HG02642 (cell line): ENCODE measurements at regions not wholly inside any gene's neighbourhood (a gene's known extent, or its start where the extent isn't known, plus 50 kb on each side); places are given as distances from the start of the nearest gene placed in this dataset.
"Not testable (repeated sequence)": the region's sequence is repeated elsewhere in the genome, so short reads cannot be mapped to it uniquely, and the experiment has no call there.

ENCODE experiments used
- ATAC-seq: cut with Tn5 transposase; IDR thresholded peaks from one replicate; pipeline ENCODE4 v1.9.1; 2021; ENCODE audit warnings: mild to moderate bottlenecking; ENCODE audit not compliant: unreplicated experiment, poor library complexity

GRCh38 chr4:67333664-67334063 lies 211.6 kb downstream of the CENPC start:
- no peak for ATAC-seq

- ATAC-seq = peak; percentile 81
Measured at GRCh38 chr4:67332627-67333026, 212.7 kb downstream of the CENPC start.

- ATAC-seq = no peak
Measured at GRCh38 chr4:67328393-67328792, 216.9 kb downstream of the CENPC start.

DNA sequence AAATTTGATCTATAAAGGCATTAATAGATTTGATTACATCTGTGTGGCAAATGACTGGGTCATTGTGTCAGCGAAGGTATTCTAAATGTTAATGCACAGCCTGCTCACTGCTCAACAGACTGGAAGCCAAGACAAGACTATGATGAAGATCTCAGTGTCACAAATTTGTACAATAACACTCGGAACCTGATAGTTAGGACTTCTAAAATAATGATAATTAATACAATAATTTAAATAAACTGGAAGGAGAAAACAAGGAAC lies 217.4 kb downstream of the CENPC start:
- ATAC-seq = no peak

DNA sequence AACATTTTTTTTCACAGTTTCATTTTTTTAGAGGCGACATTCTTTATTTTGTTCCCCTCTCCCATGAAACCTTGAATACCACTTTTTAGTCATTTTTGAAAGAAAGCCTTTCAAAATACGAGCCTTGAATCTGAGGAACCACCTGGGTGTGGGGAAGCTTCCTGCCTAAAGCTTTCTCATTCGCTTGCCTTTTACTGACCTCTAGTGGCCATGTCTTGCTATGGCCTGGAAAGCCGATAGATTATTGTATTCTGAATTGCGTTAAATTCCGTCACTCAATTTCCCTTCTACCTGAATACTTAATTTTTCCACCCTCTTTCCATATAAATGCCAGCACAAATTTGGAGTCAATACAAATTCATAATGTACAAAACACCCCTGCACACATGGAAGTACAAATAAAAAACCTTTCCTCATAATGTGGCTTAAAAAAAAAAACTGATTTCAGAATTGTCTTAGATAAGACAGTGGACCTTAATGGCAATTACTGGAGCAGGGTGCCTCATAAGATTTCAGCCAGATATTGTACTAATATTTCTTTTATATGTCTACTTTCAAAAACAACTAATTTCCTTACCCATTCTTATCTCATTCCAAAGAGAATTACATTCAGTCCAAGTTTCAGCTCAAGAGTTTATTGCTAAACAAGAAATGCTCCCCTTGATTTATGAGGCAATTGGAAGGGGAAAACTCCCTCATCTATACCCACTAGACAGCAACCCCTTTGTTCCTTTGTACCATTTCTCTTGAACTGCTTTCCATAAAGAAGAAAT lies 217.9 kb downstream of the CENPC start:
- ATAC-seq = peak; percentile 95

DNA sequence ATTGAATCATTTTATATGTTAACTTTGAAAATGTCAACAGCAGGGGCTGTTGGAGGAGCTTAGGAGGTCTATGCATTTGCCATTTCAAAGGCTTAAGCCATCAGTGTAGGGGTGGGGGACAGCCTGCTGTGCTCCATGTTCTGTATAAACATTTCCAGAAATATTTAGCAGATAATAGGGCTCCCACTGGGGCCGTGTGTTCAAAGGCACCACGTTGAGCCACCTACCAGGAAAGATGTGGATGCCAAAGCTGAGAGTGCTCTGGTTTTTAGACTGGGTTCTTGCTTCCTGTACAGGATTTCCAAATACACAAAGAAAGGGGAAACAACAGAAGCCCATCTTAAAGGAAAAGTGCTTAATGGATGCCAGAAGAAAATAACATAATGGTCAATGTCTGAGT lies 219.5 kb downstream of the CENPC start:
- no peak for ATAC-seq

DNA sequence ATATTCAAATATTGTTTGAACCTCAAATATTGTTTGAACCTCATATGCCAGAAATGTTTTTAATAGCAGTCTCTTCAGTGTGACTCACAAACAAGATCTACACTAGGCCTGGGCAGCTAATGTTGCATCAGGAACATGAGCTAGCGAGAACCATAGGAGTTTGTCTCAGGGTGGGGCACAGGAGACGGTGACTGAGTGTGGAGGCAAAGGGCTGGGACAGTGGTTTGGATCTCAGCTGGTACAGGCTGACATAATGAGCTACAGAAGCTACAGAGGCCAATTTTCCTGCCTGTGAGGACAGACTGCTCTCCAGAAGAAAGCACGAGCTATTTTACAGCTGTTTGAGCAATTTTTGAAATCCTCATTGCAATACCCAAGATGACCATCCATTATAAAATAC lies 224.7 kb downstream of the CENPC start:
- no peak for ATAC-seq

- not testable (repeated sequence) for ATAC-seq
Measured at GRCh38 chr4:67319607-67320006, 225.7 kb downstream of the CENPC start.

- not testable (repeated sequence) for ATAC-seq
Measured at GRCh38 chr4:67300497-67301185, 244.7 kb downstream of the CENPC start.

DNA sequence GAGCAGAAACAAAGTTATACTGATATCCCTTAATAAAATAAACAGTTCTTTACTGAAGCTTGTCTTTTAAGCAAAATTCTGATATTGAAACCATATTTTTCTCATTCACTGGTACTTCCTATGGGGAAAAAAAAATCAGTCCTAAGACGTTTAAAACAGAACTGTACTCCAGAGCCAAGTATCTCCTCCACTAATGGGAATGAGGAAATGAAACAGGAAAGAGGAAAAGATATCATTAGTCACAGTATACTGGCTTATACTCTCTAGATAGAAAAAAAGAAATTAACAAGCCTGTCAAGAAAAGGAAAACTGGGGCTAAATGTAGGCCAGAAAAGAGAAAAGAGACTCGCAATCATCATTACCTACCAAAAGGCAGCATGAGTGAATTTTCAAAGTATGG lies 252.7 kb downstream of the CENPC start:
- no peak for ATAC-seq

DNA sequence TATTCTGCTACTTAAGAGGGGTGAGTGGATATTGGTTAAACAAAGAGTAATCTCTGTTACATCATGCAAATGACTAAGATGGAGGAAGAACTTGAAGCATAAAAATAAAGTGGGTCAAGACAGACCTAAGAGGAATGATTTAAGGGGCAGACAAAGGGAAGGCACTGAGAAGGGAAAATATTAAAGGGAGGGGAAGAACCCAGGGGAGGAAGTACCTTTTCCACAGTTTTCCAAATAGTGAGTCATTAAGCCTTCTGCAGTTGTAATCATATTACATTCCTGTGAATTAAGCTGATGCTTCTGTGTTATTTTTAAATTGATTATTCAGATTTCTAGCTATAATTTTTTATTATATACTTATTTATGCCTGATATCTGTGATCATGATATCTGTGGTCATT lies 253.3 kb downstream of the CENPC start:
- ATAC-seq = no peak

GRCh38 chr4:67291644-67292043 lies 253.7 kb downstream of the CENPC start:
- no peak for ATAC-seq

- no peak for ATAC-seq
Measured at GRCh38 chr4:67288964-67289363, 256.3 kb downstream of the CENPC start.

DNA sequence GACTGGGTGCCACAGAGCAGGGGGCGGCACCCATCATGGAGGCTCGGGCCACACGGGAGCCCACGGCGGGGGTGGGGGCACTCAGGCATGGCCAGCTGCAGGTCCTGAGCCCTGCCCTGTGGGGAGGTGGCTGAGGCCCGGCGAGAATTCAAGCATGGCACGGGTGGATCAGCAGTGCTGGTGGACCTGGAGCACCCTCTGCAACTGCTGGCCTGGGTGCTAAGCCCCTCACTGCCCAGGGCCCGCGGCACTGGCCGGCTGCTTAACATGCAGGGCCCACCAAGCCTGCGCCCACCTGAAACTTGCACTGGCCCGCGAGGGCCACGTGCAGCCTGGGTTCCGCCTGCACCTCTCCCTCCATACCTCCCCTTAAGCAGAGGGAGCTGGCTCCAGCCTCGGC lies 258.6 kb downstream of the CENPC start:
- no peak for ATAC-seq

GRCh38 chr4:67282749-67283148 lies 262.6 kb downstream of the CENPC start:
- ATAC-seq = no peak

- no peak for ATAC-seq
Measured at GRCh38 chr4:67275179-67275750, 270.0 kb downstream of the CENPC start.

DNA sequence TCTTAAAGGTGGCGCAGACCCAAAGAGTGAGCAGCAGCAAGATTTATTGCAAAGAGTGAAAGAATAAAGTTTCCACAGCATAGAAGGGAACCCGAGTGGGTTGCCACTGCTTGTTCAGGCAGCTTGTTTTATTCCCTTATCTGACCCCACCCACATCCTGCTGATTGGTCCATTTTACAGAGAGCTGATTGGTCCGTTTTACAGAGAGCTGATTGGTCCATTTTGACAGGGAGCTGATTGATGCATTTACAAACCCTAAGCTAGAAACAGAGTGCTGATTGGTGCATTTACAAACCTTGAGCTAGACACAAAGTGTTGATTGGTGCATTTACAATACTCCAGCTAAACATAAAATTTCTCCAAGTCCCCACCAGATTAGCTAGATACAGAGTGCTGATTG lies 270.6 kb downstream of the CENPC start:
- not testable (repeated sequence) for ATAC-seq

DNA sequence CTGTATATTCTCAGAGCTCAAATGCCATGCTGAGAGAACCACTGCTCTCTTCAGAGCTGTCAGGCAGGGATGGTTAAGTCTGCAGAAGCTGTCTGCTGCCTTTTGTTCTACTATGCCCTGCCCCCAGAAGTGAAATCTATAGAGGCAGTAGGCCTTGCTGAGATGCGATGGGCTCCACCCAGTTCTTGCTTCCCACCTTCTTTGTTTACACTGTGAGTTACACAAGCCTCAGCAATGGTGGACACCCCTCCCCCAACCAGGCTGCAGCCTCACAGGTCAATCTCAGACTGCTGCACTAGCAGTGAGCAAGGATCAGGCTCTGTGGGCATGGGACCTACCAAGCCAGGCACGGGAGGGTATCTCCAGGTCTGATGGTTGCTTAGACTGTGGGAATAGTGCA lies 271.6 kb downstream of the CENPC start:
- ATAC-seq = no peak

GRCh38 chr4:67261971-67262370 lies 283.3 kb downstream of the CENPC start:
- ATAC-seq = no peak

DNA sequence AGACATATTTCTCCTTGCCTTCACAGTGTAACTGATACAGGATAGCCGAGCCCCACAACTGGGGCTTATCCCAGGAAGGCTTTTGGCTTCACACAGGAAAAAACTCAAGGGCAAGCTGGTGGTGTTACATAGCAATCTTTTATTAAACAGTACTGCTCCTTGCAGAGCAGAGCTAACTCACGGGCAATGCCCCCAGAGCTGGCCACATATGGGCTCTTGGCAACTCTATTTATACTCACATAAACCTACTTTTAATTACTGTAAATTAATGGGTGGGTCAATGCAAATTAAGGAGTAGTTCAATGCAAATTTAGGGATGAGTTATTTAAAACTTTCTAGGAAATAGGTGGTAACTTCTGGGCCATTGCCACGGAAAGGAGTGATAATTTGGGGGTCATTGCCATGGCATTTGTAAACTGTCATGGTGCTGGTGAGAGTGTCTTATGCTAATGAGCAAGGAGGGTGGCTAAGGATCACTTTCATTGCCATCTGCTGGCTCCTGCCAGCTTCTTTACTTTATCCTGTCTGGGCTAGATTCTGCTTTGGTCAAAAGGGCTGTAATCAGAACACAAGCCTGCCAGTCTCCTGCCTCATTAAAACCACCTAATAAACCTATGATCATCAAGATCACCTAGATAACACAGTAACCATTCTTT lies 288.8 kb downstream of the CENPC start:
- no peak for ATAC-seq

- ATAC-seq = peak; percentile 43
Measured at GRCh38 chr4:67250131-67250896, 295.0 kb downstream of the CENPC start.
